Omental fat pad (tissue), 3 donors: ENCODE measurements at regions not wholly inside any gene's neighbourhood (a gene's known extent, or its start where the extent isn't known, plus 50 kb on each side); places are given as distances from the start of the nearest gene placed in this dataset.

Source experiments
- ATAC-seq: fragments of 150-250 bp; one replicate; pipeline ENCODE4 v1.9.1; 2016; ENCODE audit warnings: mild to moderate bottlenecking, moderate library complexity; ENCODE audit not compliant: low FRiP score
- DNase-seq: peaks from one replicate; pipeline ENCODE4 v3.0.0-alpha.2; 2019; ENCODE audit warnings: low spot score
- CTCF ChIP-seq, 3 donors: fragments of 450-650 bp; IDR thresholded peaks; one replicate each; pipeline ENCODE4 v1.5.1; 2016 to 2017; ENCODE audit warnings: antibody characterized with exemption in 3 of 3, mild to moderate bottlenecking in 3 of 3, moderate library complexity in 2 of 3

- no peak for TF ChIP-seq CTCF (IDR thresholded peaks at IDR 0.05)
- DNase-seq (no peak), ATAC-seq (no peak)
Observed at GRCh38 chr20:53850319-53850718, 220.1 kb downstream of the BCAS1 start.

GRCh38 chr20:53849471-53850059, 220.8 kb downstream of the BCAS1 start:
- no peak for DNase-seq
- no peak for ATAC-seq
- no peak for TF ChIP-seq CTCF (IDR thresholded peaks at IDR 0.05)

GRCh38 chr20:53848304-53848703, 222.1 kb downstream of the BCAS1 start:
- no peak for ATAC-seq
- no peak for TF ChIP-seq CTCF (IDR thresholded peaks at IDR 0.05)
- no peak for DNase-seq

- ATAC-seq (no peak), DNase-seq (no peak)
- no peak for TF ChIP-seq CTCF (IDR thresholded peaks at IDR 0.05)
Observed at GRCh38 chr20:53847837-53848170, 222.6 kb downstream of the BCAS1 start.

GRCh38 chr20:53847139-53847836, 223.1 kb downstream of the BCAS1 start:
- no peak for ATAC-seq

GRCh38 chr20:53846640-53847039, 223.8 kb downstream of the BCAS1 start:
- no peak for ATAC-seq
- no peak for TF ChIP-seq CTCF (IDR thresholded peaks at IDR 0.05)

More at GRCh38 chr20:53847139-53847836, 223.1 kb downstream of the BCAS1 start:
- TF ChIP-seq CTCF (IDR thresholded peaks at IDR 0.05), result no peak
- DNase-seq, result no peak

GRCh38 chr20:53845980-53846379, 224.4 kb downstream of the BCAS1 start:
- ATAC-seq (no peak), DNase-seq (no peak)
- TF ChIP-seq CTCF (IDR thresholded peaks at IDR 0.05), result no peak

More at GRCh38 chr20:53846640-53847039, 223.8 kb downstream of the BCAS1 start:
- DNase-seq, result no peak
